HepG2 (cell line): ENCODE measurements at regions not wholly inside any gene's neighbourhood (a gene's known extent, or its start where the extent isn't known, plus 50 kb on each side); places are given as distances from the start of the nearest gene placed in this dataset.

ENCODE experiments used
- CTCF ChIP-seq: sonication (generic); formaldehyde crosslinking; IDR thresholded peaks from 2 replicates; pipeline ENCODE4 v1.5.0; 2020; ENCODE audit warnings: mild to moderate bottlenecking, missing genetic modification reagents, moderate library complexity
- EZH2 ChIP-seq: conservative IDR thresholded peaks from 2 replicates; pipeline ENCODE4 v1.6.1; 2012; ENCODE audit warnings: mild to moderate bottlenecking, low read depth, low read length, moderate library complexity
- FOSL2 ChIP-seq: sonication (generic); formaldehyde crosslinking; IDR thresholded peaks from 2 replicates; pipeline ENCODE4 v1.4.0; 2020; ENCODE audit warnings: missing genetic modification reagents
- FOXJ3 ChIP-seq: sonication (generic); formaldehyde crosslinking; IDR thresholded peaks from 2 replicates; pipeline ENCODE4 v1.4.0; 2020; ENCODE audit warnings: missing genetic modification reagents, mild to moderate bottlenecking, borderline replicate concordance
- MXI1 ChIP-seq: IDR thresholded peaks from 3 replicates; pipeline ENCODE4 v1.6.1; 2012; ENCODE audit warnings: low read depth, low read length, inconsistent platforms, borderline replicate concordance
- SRF ChIP-seq: IDR thresholded peaks from 2 replicates; pipeline ENCODE4 v1.6.1; 2011; ENCODE audit warnings: mild to moderate bottlenecking, low read depth, low read length, moderate library complexity
- TBP ChIP-seq: sonication (generic); formaldehyde crosslinking; IDR thresholded peaks from 2 replicates; pipeline ENCODE4 v1.5.0; 2020; ENCODE audit warnings: missing genetic modification reagents
- U2AF2 ChIP-seq: fragments of 200-400 bp; formaldehyde crosslinking; IDR thresholded peaks from 2 replicates; pipeline ENCODE4 v1.6.1; 2017; ENCODE audit warnings: low read depth, mild to moderate bottlenecking, low read length
- ZNF124 ChIP-seq: sonication (generic); formaldehyde crosslinking; IDR thresholded peaks from 2 replicates; pipeline ENCODE4 v1.4.0; 2020; ENCODE audit warnings: missing genetic modification reagents
- ZNF180 ChIP-seq: sonication (generic); formaldehyde crosslinking; IDR thresholded peaks from 2 replicates; pipeline ENCODE4 v1.4.0; 2020; ENCODE audit warnings: low read depth, missing genetic modification reagents, borderline replicate concordance
- ZNF263 ChIP-seq: sonication (generic); formaldehyde crosslinking; IDR thresholded peaks from 2 replicates; pipeline ENCODE4 v1.4.0; 2020; ENCODE audit warnings: missing genetic modification reagents
- ZNF33A ChIP-seq: sonication (generic); formaldehyde crosslinking; IDR thresholded peaks from 2 replicates; pipeline ENCODE4 v1.5.1; 2020; ENCODE audit warnings: missing genetic modification reagents, mild to moderate bottlenecking, moderate library complexity, borderline replicate concordance
- ZNF580 ChIP-seq: IDR thresholded peaks from 2 replicates; pipeline ENCODE4 v1.6.1; 2016; ENCODE audit warnings: low read depth, borderline replicate concordance
- ZNF790 ChIP-seq: sonication (generic); formaldehyde crosslinking; IDR thresholded peaks from 2 replicates; pipeline ENCODE4 v1.8.0; 2022; ENCODE audit warnings: missing genetic modification reagents, mild to moderate bottlenecking, borderline replicate concordance

GRCh38 chr2:35830833-35831232 lies 524.7 kb upstream of the CRIM1 start:
- TF ChIP-seq EZH2 (no peak), TBP (CRISPR knock-in tag) (no peak), FOXJ3 (CRISPR knock-in tag) (no peak), ZNF124 (CRISPR knock-in tag) (no peak), ZNF580 (CRISPR knock-in tag) (no peak), ZNF790 (CRISPR knock-in tag) (no peak), U2AF2 (no peak), ZNF180 (CRISPR knock-in tag) (no peak), SRF (no peak), MXI1 (no peak), FOSL2 (CRISPR knock-in tag) (no peak), CTCF (CRISPR knock-in tag) (no peak), ZNF33A (CRISPR knock-in tag) (no peak), ZNF263 (CRISPR knock-in tag) (no peak)
